ENCODE measurements at regions not wholly inside any gene's neighbourhood (a gene's known extent, or its start where the extent isn't known, plus 50 kb on each side); places are given as distances from the start of the nearest gene placed in this dataset.

DNA sequence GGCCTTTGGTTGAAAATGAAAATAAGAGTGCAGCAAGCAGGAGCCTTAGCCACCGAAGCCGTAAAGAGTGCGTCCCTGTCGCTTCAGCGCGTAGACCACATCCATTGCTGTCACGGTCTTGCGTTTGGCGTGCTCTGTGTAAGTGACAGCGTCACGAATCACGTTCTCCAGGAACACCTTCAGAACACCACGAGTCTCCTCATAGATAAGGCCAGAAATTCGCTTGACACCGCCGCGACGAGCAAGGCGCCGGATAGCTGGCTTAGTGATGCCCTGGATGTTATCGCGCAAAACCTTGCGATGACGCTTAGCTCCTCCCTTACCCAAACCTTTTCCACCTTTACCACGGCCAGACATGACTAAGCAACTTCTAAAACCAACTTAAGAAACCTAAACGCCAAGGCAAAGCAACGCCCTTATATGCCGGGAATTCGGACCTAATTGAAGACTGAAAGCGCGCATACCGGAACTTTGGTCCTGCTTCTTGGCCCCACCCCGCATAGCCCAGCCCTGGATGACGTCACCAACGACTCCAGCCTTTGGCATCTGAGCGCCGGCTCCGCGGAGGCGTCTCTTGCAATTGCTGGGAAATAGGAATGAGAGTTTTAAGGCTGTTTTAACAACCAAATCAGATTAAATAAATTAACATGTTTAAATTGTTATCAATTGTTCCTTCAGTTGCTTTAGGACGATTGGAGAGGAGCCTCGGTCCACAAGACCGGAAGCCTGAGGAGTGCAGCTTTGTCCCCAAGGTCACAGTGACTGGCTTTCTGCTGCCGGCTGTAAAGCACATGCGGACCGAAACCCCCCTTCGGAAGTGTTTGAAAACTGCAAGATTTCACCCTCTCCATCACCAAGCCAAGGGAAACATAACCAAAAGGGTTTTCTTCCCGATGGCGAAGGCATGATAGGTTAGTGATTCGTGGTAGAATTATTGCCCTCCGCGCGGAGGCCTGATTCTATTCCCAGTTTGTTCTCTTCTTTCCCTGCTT is 79.6 kb upstream of the BTN3A2 start:
- peak overlapping the region; percentile 95 for H3K4me3 ChIP-seq (ENCODE audit: low read depth, low read length)
- TF ChIP-seq, protein P1, sequence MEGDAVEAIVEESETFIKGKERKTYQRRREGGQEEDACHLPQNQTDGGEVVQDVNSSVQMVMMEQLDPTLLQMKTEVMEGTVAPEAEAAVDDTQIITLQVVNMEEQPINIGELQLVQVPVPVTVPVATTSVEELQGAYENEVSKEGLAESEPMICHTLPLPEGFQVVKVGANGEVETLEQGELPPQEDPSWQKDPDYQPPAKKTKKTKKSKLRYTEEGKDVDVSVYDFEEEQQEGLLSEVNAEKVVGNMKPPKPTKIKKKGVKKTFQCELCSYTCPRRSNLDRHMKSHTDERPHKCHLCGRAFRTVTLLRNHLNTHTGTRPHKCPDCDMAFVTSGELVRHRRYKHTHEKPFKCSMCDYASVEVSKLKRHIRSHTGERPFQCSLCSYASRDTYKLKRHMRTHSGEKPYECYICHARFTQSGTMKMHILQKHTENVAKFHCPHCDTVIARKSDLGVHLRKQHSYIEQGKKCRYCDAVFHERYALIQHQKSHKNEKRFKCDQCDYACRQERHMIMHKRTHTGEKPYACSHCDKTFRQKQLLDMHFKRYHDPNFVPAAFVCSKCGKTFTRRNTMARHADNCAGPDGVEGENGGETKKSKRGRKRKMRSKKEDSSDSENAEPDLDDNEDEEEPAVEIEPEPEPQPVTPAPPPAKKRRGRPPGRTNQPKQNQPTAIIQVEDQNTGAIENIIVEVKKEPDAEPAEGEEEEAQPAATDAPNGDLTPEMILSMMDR (IDR thresholded peaks at IDR 0.05; ENCODE audit: insufficient read depth, low read length) = no peak
- peak; percentile 100 for DNase-seq (ENCODE audit: low read depth)

DNA sequence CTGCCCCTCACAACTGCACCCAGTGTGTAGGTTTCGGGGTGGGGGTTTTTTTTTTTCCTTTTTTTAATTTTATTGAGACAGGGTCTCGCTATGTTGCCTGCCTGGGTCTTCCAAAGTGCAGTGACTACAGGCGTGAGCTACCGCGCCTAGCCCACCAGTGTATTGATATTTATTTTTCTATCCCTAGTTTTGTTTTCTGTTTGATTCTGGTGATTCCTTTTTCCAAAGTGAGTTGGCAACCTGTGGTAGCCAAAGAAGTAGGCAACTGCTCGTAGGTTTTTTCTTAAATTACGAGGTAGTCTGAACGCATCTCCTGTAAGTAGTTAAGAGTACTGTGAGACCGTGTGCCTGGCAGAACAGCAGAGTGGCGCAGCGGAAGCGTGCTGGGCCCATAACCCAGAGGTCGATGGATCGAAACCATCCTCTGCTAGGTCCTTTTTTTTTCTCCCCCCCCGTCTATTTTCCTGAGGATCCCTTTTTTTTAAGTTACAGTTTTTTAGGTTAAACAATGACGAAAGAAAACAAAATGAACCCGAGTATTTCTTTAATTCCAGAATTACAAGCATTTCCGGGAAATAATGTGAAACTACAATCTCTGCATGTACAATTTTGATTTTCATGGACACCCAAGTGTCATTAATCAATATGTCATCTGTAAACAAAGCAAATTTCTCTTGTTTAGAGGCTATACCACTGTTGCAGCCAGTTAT is 78.7 kb upstream of the BTN3A2 start:
- TF ChIP-seq, protein P1 (IDR thresholded peaks at IDR 0.05; ENCODE audit: insufficient read depth, low read length) = no peak
- H3K4me3 ChIP-seq (ENCODE audit: low read depth, low read length) = peak overlapping the region; percentile 95
- peak; percentile 85 for DNase-seq (ENCODE audit: low read depth)

DNA sequence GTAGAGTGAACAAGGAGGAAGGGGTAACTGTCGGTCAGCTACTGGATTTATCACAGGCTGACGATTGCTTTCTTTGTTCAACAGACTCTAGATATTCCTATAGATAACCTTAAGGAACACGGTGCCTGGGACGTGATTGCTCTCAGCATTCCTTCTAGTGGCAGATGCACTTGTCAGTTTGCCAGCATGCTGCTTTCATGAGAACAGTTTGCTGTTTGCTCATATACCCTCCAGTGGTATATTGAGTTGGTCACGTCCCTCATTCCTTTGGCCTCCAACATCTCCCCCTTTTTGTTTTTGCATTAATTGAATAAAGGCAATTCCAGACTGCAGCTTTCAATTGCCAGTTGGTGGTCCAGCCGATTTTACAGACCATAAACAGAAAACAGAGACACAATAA is 76.8 kb upstream of the BTN3A2 start:
- TF ChIP-seq, protein P1 (IDR thresholded peaks at IDR 0.05; ENCODE audit: insufficient read depth, low read length) = no peak
- no peak for DNase-seq (ENCODE audit: low read depth)
- no peak overlapping the region for H3K4me3 ChIP-seq (ENCODE audit: low read depth, low read length)

DNA sequence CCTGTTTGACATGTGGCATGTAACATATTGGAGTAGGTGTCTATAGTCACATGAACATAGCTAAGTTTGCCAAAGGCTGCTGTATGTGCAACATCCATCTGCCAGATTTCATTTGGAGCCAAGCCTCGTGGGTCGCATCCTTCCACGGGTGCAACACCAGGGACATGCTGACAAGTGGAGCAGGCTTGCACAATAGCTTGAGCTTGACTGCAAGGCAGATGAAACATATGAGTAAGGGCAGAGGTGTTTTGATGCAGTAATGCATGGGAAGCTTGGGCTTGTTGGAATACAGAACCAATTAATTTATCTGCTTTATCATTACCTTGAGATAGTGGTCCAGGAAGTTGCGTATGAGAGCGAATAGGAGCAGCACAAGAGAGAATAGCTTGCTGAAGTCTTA is 74.1 kb upstream of the BTN3A2 start:
- no peak for DNase-seq (ENCODE audit: low read depth)
- no peak overlapping the region for H3K4me3 ChIP-seq (ENCODE audit: low read depth, low read length)
- TF ChIP-seq, protein P1 (IDR thresholded peaks at IDR 0.05; ENCODE audit: insufficient read depth, low read length) = no peak

DNA sequence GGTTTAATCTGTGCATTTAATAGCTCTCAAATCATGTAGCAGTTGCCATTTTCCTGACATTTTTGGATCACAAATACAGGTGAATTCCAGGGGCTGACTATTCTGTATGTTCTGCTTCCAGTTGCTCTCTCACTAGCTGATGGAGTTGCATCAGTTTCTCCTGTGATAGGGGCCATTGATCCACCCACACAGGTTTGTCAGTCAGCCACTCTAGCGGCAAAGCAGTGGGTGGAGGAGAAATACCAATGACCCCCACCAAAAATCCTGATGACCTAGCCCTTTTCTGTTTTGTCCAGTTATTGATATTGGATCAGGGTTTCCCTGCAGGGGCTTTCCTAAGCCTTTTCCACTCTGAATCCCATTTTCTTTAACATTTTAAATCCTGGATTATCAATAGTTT is 72.3 kb upstream of the BTN3A2 start:
- H3K4me3 ChIP-seq (ENCODE audit: low read depth, low read length) = no peak overlapping the region
- no peak for DNase-seq (ENCODE audit: low read depth)
- TF ChIP-seq, protein P1 (IDR thresholded peaks at IDR 0.05; ENCODE audit: insufficient read depth, low read length) = no peak

DNA sequence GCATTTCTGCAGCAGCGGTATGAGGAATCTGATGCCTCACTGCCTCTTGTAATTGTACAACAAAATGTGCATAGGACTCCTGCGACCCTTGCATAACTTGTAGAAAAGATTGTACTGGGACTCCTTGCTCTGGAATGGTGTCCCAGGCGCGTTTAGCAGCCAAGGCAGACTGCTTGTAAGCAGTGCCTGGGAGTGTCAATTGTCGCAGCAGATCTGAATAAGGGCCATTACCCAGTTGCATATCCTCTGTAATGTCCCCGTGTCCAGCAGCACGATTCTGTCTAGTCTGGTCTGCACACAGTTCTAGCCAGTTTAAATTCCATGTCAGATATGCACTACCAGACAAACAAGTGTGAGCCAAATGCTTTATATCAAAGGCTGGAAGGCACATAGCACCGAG is 70.7 kb upstream of the BTN3A2 start:
- H3K4me3 ChIP-seq (ENCODE audit: low read depth, low read length) = no peak overlapping the region
- TF ChIP-seq, protein P1 (IDR thresholded peaks at IDR 0.05; ENCODE audit: insufficient read depth, low read length) = no peak
- DNase-seq (ENCODE audit: low read depth) = no peak
